ENCODE measurements at regions not wholly inside any gene's neighbourhood (a gene's known extent, or its start where the extent isn't known, plus 50 kb on each side); places are given as distances from the start of the nearest gene placed in this dataset.

GRCh38 chr1:5599541-5599940 is 392.7 kb downstream of the NPHP4 start:
- TF ChIP-seq, protein P1, sequence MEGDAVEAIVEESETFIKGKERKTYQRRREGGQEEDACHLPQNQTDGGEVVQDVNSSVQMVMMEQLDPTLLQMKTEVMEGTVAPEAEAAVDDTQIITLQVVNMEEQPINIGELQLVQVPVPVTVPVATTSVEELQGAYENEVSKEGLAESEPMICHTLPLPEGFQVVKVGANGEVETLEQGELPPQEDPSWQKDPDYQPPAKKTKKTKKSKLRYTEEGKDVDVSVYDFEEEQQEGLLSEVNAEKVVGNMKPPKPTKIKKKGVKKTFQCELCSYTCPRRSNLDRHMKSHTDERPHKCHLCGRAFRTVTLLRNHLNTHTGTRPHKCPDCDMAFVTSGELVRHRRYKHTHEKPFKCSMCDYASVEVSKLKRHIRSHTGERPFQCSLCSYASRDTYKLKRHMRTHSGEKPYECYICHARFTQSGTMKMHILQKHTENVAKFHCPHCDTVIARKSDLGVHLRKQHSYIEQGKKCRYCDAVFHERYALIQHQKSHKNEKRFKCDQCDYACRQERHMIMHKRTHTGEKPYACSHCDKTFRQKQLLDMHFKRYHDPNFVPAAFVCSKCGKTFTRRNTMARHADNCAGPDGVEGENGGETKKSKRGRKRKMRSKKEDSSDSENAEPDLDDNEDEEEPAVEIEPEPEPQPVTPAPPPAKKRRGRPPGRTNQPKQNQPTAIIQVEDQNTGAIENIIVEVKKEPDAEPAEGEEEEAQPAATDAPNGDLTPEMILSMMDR (IDR thresholded peaks at IDR 0.05 in 2 of 3, conservative IDR thresholded peaks at IDR 0.05 in 1 of 3; ENCODE audit: borderline replicate concordance in 1 of 3, insufficient read depth in 1 of 3, low read depth in 2 of 3, low read length in 2 of 3) = no peak
- TF ChIP-seq POLR2A (IDR thresholded peaks at IDR 0.05; ENCODE audit: borderline replicate concordance, extremely low read depth, insufficient read depth, insufficient read length) (no peak), ZFX (IDR thresholded peaks at IDR 0.05) (no peak), FOSL1 (IDR thresholded peaks at IDR 0.05; ENCODE audit: low read depth) (no peak), SP1 (IDR thresholded peaks at IDR 0.05; ENCODE audit: low read depth) (no peak)

Measured in HCT116 (cell line).